BLaER1 treated with 17β-estradiol and CSF1 and Interleukin-3, amounts not matched to agents 10 nM and 100 nM (cell line): ENCODE measurements at regions not wholly inside any gene's neighbourhood (a gene's known extent, or its start where the extent isn't known, plus 50 kb on each side); places are given as distances from the start of the nearest gene placed in this dataset.

Experiments
- H3K27ac ChIP-seq, 11 experiments: shearing (Covaris generic); formaldehyde crosslinking; 2 replicates each; pipeline ENCODE4 v1.8.1; 2022
- H3K27me3 ChIP-seq, 11 experiments: shearing (Covaris generic); formaldehyde crosslinking; 2 replicates each; pipeline ENCODE4 v1.8.1; 2022
- H3K36me3 ChIP-seq, 11 experiments: shearing (Covaris generic); formaldehyde crosslinking; 2 replicates each; pipeline ENCODE4 v1.8.1; 2022
- H3K4me1 ChIP-seq, 10 experiments: shearing (Covaris generic); formaldehyde crosslinking; 2 replicates each; pipeline ENCODE4 v1.8.1; 2022
- H3K4me2 ChIP-seq, 11 experiments: shearing (Covaris generic); formaldehyde crosslinking; 2 replicates each; pipeline ENCODE4 v1.8.1; 2022
- H3K4me3 ChIP-seq, 10 experiments: shearing (Covaris generic); formaldehyde crosslinking; 2 replicates each; pipeline ENCODE4 v1.8.1; 2022
- H3K9ac ChIP-seq, 11 experiments: shearing (Covaris generic); formaldehyde crosslinking; 2 replicates each; pipeline ENCODE4 v1.8.1; 2022
- H3K9me3 ChIP-seq, 11 experiments: shearing (Covaris generic); formaldehyde crosslinking; replicated peaks in 1 of 11; 2 replicates each; pipeline ENCODE4 v1.8.1; 2022
- H4K20me1 ChIP-seq, 11 experiments: shearing (Covaris generic); formaldehyde crosslinking; 2 replicates each; pipeline ENCODE4 v1.8.1; 2022
- Cebpa-rat ChIP-seq, 11 experiments: shearing (Covaris generic); IDR thresholded peaks; 2 replicates each; pipeline ENCODE4 v1.8.1; 2022

GRCh38 chr3:31472479-31473390, 60.0 kb upstream of the STT3B start:
- H4K20me1 ChIP-seq: no peaks in the 10 kb centered on the region
- H3K9ac ChIP-seq: no peak overlapping the region
- no peak overlapping the region for H3K27ac ChIP-seq
- H3K4me2 ChIP-seq: peak overlapping the region in 3 of 11 experiments; percentile 22 to 59 (median 45); a peak in 6 of 22 replicates
- H3K4me3 ChIP-seq: no peak overlapping the region
- no peak for TF ChIP-seq Cebpa-rat (IDR thresholded peaks at IDR 0.05)
- H3K36me3 ChIP-seq: no peaks in the 10 kb centered on the region
- H3K4me1 ChIP-seq: peaks cover 0 to 15% (median 6%) of the 10 kb centered on the region in 10 experiments; a peak in 12 of 20 replicates
- H3K9me3 ChIP-seq: peaks cover 0 to 46% (median 0%) of the 10 kb centered on the region in 11 experiments; a peak in 8 of 22 replicates
- no peaks in the 10 kb centered on the region; a peak in 1 of 22 replicates for H3K27me3 ChIP-seq

GRCh38 chr3:31476209-31476608, 56.5 kb upstream of the STT3B start:
- no peak overlapping the region for H3K9ac ChIP-seq
- H3K4me3 ChIP-seq: no peak overlapping the region
- H3K4me2 ChIP-seq: no peak overlapping the region
- H3K9me3 ChIP-seq: peaks cover 9 to 51% (median 12%) of the 10 kb centered on the region in 11 experiments; a peak in 18 of 22 replicates
- H4K20me1 ChIP-seq: no peaks in the 10 kb centered on the region
- H3K27ac ChIP-seq: no peak overlapping the region
- TF ChIP-seq Cebpa-rat (IDR thresholded peaks at IDR 0.05): no peak
- H3K27me3 ChIP-seq: no peaks in the 10 kb centered on the region; a peak in 1 of 22 replicates
- H3K36me3 ChIP-seq: no peaks in the 10 kb centered on the region
- peaks cover 0 to 15% (median 6%) of the 10 kb centered on the region in 10 experiments; a peak in 12 of 20 replicates for H3K4me1 ChIP-seq

- no peak overlapping the region for H3K9ac ChIP-seq
- peaks cover 9 to 21% (median 12%) of the 10 kb centered on the region in 11 experiments; a peak in 17 of 22 replicates for H3K9me3 ChIP-seq
- no peaks in the 10 kb centered on the region for H3K36me3 ChIP-seq
- H3K27me3 ChIP-seq: no peaks in the 10 kb centered on the region; a peak in 1 of 22 replicates
- no peak overlapping the region for H3K4me2 ChIP-seq
- H3K4me3 ChIP-seq: no peak overlapping the region
- H3K27ac ChIP-seq: no peak overlapping the region
- H3K4me1 ChIP-seq: peaks cover 0 to 8% (median 4%) of the 10 kb centered on the region in 10 experiments; a peak in 8 of 20 replicates
- TF ChIP-seq Cebpa-rat (IDR thresholded peaks at IDR 0.05): no peak
- no peaks in the 10 kb centered on the region for H4K20me1 ChIP-seq
Measured at GRCh38 chr3:31479431-31479830, 53.3 kb upstream of the STT3B start.

GRCh38 chr3:31481697-31482096, 51.0 kb upstream of the STT3B start:
- H3K4me2 ChIP-seq: no peak overlapping the region
- H3K9me3 ChIP-seq: peaks cover 9 to 20% (median 12%) of the 10 kb centered on the region in 11 experiments; a peak in 17 of 22 replicates
- H4K20me1 ChIP-seq: no peaks in the 10 kb centered on the region
- no peak for TF ChIP-seq Cebpa-rat (IDR thresholded peaks at IDR 0.05)
- no peak overlapping the region for H3K4me3 ChIP-seq
- H3K36me3 ChIP-seq: no peaks in the 10 kb centered on the region
- peaks cover 0 to 8% (median 5%) of the 10 kb centered on the region in 10 experiments; a peak in 9 of 20 replicates for H3K4me1 ChIP-seq
- no peak overlapping the region for H3K27ac ChIP-seq
- no peak overlapping the region for H3K9ac ChIP-seq
- H3K27me3 ChIP-seq: no peaks in the 10 kb centered on the region

- H3K36me3 ChIP-seq: no peaks in the 10 kb centered on the region
- H3K4me1 ChIP-seq: peaks cover 0 to 5% (median 0%) of the 10 kb centered on the region in 10 experiments; a peak in 5 of 20 replicates
- no peaks in the 10 kb centered on the region for H4K20me1 ChIP-seq
- H3K27me3 ChIP-seq: no peaks in the 10 kb centered on the region
- H3K9ac ChIP-seq: no peak overlapping the region
- no peak for TF ChIP-seq Cebpa-rat (IDR thresholded peaks at IDR 0.05)
- no peak overlapping the region for H3K27ac ChIP-seq
- H3K4me3 ChIP-seq: no peak overlapping the region
- H3K9me3 ChIP-seq: peaks cover 9 to 29% (median 17%) of the 10 kb centered on the region in 11 experiments; a peak in 19 of 22 replicates
- H3K4me2 ChIP-seq: no peak overlapping the region
Measured at GRCh38 chr3:31482493-31483200, 50.1 kb upstream of the STT3B start.
